ENCODE measurements at regions not wholly inside any gene's neighbourhood (a gene's known extent, or its start where the extent isn't known, plus 50 kb on each side); places are given as distances from the start of the nearest gene placed in this dataset.
"Not testable (repeated sequence)": the region's sequence is repeated elsewhere in the genome, so short reads cannot be mapped to it uniquely, and the experiment has no call there.

DNA sequence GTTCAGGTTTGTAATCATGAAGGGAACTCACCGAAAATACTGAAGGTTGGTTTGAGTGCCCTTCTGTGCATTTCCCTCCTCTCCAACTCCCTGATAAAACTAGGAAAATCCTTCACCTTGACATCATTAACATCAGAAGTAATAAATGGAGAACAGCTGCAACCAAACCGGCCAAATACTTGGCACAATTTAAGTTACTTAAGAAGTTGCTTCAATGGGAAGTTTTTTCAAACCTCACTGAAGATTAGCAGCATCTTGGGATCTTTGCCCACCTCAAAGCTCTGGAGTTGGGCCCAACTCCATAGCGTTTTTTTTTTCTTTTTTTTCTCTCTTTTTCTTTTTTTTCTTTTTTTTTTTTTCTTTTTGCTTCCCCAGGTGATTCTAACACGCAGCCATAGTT, 784.8 kb downstream of the KCNA4 start:
- DNase-seq, result no peak

DNA sequence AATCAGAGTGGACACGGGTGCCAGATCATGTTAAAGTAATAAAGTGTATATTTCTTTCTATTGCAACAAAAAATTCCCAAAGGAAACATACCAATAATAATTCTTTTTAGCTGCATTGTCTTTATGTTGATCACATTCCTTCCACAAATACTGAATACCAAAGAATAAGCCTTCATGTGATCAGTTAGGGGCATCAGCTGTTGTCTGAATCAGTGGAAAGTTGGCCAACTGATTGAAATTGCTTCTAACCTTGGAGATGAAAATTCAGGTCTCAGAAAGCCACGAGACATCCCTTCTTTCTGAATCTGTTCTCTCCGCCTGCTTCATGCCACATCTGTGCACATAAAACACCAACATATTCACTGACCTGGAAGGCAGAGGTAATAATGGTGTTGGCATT, 785.2 kb downstream of the KCNA4 start:
- no peak for DNase-seq

GRCh38 chr11:29227811-29228210, 789.0 kb downstream of the KCNA4 start:
- DNase-seq, result no peak

GRCh38 chr11:29224739-29225384, 792.0 kb downstream of the KCNA4 start:
- DNase-seq, result no peak

DNA sequence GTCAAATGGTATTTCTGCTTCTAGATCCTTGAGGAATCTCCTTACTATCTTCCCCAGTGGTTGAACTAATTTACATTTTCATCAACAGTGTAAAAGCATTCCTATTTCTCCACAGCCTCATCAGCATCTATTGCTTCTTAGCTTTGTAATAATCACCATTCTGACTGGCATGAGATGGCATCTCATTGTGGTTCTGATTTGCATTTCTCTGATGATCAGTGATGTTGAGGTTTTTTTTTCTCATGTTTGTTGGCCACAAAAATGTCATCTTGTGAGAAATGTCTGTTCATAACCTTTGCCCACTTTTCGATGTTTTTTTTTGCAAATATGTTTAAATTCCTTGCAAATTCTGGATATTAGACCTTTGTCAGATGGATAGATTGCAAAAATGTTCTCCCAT, 797.3 kb downstream of the KCNA4 start:
- DNase-seq, result not testable (repeated sequence)

GRCh38 chr11:29217901-29218300, 798.9 kb downstream of the KCNA4 start:
- no peak for DNase-seq

- DNase-seq, result no peak
Observed at GRCh38 chr11:29214833-29215232, 802.0 kb downstream of the KCNA4 start.

DNA sequence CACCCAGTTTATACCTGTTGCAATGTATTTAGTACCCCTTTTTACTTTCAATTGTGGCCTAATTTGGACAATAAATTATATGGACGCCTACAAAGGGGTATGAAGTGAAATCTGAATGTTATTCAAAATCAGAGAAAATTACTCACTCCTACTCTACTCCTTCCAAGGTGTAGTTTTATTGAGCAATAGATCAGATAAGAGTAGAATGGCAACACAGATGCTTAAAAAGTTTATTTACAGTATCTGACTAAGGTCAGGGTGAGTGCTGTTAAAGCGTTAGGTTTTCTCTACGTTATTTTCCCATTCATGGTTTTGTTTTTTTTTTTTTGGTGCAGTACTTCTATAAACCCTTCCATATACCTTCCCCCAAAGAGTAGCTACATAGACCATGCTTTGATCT, 805.6 kb downstream of the KCNA4 start:
- DNase-seq, result no peak

DNA sequence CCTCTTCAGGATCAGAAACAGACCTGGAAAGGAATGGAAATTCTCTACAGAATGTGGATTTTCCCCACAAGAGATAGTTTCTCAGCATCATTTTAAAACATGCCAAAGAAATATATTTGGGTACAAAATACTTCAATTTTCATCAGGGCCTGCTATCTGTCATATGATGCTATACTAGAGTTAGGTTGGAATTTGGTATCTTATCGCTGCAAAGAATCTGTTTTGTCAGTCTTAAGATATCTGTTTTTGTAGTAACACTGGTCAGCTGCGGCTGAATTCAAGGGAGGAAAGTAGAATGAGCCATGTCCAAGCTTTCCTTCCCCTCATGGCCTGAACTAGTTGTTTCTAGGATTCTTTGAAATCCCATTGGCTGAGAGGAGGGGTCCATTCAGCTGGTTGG, 806.4 kb downstream of the KCNA4 start:
- DNase-seq, result no peak

- no peak for DNase-seq
Observed at GRCh38 chr11:29208117-29208516, 808.7 kb downstream of the KCNA4 start.

DNA sequence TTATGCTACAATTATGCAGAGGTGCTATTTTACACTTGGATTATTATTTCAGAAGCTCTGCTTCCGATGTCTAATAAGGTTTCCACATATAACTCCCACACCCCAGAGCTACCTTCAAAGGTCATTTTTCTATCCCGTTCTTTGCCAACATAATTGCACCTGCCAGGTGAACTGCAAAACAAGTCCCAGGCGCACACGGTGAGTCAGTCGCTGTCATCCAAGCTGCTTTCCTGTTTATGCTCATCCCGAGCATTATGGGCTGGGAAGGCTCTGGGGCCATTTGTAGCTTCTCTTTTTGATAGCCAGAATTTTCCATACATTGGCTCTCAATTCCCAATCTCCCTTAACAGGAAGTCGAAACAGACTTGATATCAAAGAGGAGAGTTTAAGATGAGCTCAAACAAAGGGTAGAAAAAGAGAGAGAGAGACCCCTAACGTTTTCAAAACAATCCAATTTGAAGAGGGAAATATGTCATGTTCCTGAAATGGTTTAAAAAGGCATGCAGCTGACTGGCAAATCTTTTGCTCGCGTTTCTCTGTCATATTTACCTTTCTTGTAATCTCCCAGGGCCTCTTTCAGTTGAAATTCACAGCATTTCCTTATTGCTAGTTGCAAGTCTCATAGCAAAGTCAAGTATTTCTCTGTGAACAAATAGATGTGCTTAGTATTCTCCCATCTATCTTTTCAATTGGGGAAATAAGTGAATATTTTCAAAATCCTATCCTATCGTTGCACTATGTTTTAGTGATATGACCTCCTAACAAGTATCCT, 815.9 kb downstream of the KCNA4 start:
- no peak for DNase-seq

DNA sequence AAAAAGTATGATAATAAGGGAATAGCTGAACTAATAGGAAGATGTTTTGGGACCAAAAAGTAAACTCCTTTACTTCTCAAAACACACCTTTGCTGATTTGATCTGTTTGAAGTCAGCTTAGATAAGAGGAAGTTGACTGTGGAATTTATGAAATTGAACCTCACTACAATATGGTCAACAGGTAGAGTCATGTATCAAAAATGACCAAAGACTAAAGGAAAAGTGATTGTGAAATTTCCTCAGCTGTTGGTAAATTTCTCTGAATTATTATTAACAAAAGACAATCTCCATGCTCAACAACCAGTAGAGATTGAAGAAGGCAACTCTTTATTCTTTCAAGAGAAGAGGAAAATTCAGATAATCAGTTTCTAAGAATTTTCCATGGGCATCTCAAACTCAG, 826.5 kb downstream of the KCNA4 start:
- no peak for DNase-seq

DNA sequence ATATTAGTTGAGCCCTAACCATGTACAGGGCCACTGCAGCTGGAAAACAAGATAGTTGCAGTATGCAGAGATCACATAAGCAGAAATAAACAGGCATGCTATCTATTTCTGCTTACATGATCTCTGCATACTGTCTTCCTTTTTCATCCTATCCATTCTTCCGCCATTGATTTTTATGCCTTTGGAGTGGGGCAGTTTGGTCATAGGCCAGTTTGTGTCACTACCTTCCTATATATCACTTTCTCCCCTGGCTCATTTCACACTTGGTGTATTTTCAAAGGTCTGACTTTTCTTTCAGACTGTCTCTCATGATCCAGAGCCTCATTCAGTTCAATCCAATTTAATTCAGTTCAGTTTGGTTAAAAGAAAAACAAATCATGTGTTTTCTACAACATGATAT, 829.6 kb downstream of the KCNA4 start:
- DNase-seq, result no peak

- no peak for DNase-seq
Observed at GRCh38 chr11:29184939-29185890, 831.6 kb downstream of the KCNA4 start.

- no peak for DNase-seq
Observed at GRCh38 chr11:29183301-29183700, 833.5 kb downstream of the KCNA4 start.

DNA sequence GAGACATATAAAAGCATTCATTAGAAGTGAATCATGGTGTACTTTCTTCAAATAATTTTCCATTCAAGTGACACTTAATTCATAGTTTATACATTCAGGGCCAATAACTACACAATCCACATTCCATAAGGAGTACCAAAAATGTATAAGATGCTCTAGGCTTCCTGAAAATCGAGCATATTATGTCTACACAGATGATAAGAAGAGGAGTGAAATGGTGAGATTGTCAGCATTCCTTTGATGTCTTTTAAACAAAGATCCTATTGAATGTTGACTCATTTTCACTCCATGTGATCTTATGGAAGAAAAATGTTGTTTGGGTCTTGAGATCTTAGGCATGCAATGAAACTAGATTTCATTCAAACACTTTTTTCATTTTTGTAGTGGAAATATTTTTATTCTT, 843.2 kb downstream of the KCNA4 start:
- DNase-seq, result no peak

GRCh38 chr11:29171360-29171950, 845.4 kb downstream of the KCNA4 start:
- no peak for DNase-seq

DNA sequence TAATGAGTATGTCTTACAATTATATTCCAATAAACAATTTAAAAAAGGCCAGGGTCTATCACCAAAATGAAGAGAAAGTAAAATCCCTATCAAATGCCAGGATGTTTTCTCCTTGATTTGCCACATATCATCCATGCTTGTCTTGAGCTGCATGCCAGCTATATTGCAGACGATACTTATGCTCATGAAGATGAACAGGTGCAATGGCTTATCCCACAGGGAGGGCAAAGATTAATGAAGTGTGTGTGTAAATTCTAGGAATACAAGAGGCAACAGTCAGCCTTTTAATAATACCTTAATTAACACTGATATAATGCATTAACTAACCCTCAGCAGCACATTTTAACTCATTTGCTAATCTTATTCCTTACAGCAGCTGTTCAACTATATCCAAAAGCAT, 850.5 kb downstream of the KCNA4 start:
- DNase-seq, result no peak

- DNase-seq, result peak; percentile 38
Observed at GRCh38 chr11:29163231-29163630, 853.6 kb downstream of the KCNA4 start.

GRCh38 chr11:29162491-29162890, 854.3 kb downstream of the KCNA4 start:
- no peak for DNase-seq

DNA sequence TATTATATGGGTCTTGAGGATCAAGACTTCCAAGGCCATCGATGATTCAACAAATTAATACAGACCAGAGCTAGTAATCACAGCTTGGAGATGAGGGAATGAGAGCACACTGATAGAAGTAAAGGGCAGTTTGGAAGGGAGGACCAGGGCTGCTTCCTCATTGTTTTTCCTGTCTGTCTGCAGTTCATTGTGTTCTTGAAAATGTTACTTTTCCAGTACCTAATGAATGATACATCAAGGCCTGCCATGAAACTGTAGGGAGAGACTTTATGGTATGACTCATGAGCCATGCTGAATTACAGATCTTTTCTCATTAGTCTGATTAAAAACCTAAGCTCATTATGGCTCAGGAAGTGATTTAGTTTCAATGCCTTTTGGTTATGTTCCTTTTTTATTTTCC, 855.6 kb downstream of the KCNA4 start:
- DNase-seq, result no peak

- DNase-seq, result no peak
Observed at GRCh38 chr11:29159552-29160465, 857.0 kb downstream of the KCNA4 start.

Measured in hindlimb muscle (tissue), 1 donor.